ENCODE measurements at regions not wholly inside any gene's neighbourhood (a gene's known extent, or its start where the extent isn't known, plus 50 kb on each side); places are given as distances from the start of the nearest gene placed in this dataset.
A peak's percentile ranks its signal among the peaks of the same experiment; 100 is the strongest.

- Histone ChIP-seq H3K27me3 (peaks cover 0 to 25% (median 0%) of the 10 kb centered on the region in 4 donors), H3K4me1 (peaks cover 0 to 5% (median 0%) of the 10 kb centered on the region in 4 donors), H3K27ac (replicated peaks in 1 of 4) (no peak overlapping the region), H3K36me3 (no peaks in the 10 kb centered on the region), H3K9me3 (no peaks in the 10 kb centered on the region), H3K4me3 (no peak overlapping the region)
- no peak for DNase-seq (ENCODE audit: extremely low spot score)
- no peak for TF ChIP-seq POLR2AphosphoS5 (IDR thresholded peaks at IDR 0.05)
- TF ChIP-seq CTCF (IDR thresholded peaks at IDR 0.05) = no peak
- TF ChIP-seq POLR2A (IDR thresholded peaks at IDR 0.05; ENCODE audit: low read depth) = no peak
- TF ChIP-seq EP300 (IDR thresholded peaks at IDR 0.05) = no peak
- intact Hi-C loops (cut with DNase I) = loop anchor here (5.0 kb wide), 1 partner anchor 68 kb away; no protein-coding TSS in a partner anchor
- WGBS = 74% methylated on average over 10 of the region's 11 CpGs
Measured at GRCh38 chr10:69715156-69715898, 85.3 kb downstream of the FAM241B start.

DNA sequence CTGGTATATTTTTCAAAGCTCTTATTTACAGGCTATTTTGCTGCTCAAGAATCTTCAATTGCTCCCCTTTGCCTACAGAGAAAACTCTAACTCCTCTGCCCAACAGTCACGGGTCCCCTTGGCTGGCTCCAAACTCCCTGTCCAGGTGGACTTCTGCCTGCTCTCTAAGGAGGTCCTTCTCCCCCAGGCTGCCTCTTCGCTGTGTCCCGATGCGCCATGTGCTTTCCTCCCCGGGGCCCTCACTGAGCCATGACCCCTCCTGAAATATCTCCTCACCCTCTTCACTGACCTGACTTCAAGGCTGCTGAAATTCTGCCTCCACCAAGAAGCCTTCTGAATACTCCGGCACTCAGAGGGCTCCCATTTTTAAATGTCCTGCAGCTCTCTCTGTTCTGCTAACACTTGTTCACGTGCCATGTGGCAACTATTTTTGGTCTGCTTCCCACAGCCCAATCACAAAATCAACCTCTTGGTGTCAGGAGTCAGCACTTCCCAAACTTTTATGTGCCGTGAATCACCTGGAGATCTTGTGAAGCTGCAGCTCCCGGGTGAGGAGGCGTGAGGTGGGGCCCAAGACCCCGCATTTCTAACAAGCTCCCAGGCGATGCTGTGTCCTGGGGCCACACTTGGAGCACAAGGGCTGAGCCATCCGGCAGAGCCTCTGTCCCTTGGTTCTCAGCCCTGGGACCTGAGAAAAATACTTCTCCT, 85.7 kb upstream of the COL13A1 start:
- peaks cover 0 to 5% (median 0%) of the 10 kb centered on the region in 4 donors for H3K4me1 ChIP-seq
- H3K27ac ChIP-seq (replicated peaks in 1 of 4) = no peak overlapping the region
- H3K36me3 ChIP-seq = no peaks in the 10 kb centered on the region
- 79% methylated on average over 13 of the region's 13 CpGs for WGBS
- no peak overlapping the region for H3K4me3 ChIP-seq
- DNase-seq (ENCODE audit: extremely low spot score) = no peak
- H3K27me3 ChIP-seq = peaks cover 0 to 18% (median 0%) of the 10 kb centered on the region in 4 donors
- no peaks in the 10 kb centered on the region for H3K9me3 ChIP-seq
- intact Hi-C loops (cut with DNase I) = loop anchor here (5.0 kb wide), 1 partner anchor 69 kb away; no protein-coding TSS in a partner anchor
- TF ChIP-seq CTCF (IDR thresholded peaks at IDR 0.05) (no peak), EP300 (IDR thresholded peaks at IDR 0.05) (no peak), POLR2AphosphoS5 (IDR thresholded peaks at IDR 0.05) (no peak), POLR2A (IDR thresholded peaks at IDR 0.05; ENCODE audit: low read depth) (no peak)

GRCh38 chr10:69716711-69717560, 84.8 kb upstream of the COL13A1 start:
- DNase-seq (ENCODE audit: extremely low spot score) = no peak
- TF ChIP-seq CTCF (IDR thresholded peaks at IDR 0.05) (peak; percentile 47 to 63 (median 52)), POLR2AphosphoS5 (IDR thresholded peaks at IDR 0.05) (no peak), EP300 (IDR thresholded peaks at IDR 0.05) (no peak)
- Histone ChIP-seq H3K27me3 (peaks cover 0 to 23% (median 0%) of the 10 kb centered on the region in 4 donors), H3K36me3 (no peaks in the 10 kb centered on the region), H3K27ac (replicated peaks in 1 of 4) (no peak overlapping the region), H3K4me3 (no peak overlapping the region), H3K4me1 (peaks cover 0 to 10% (median 0%) of the 10 kb centered on the region in 4 donors), H3K9me3 (peaks cover 0 to 6% (median 0%) of the 10 kb centered on the region in 4 donors)
- 58% methylated on average over 13 of the region's 19 CpGs for WGBS
- intact Hi-C loops (cut with DNase I) = loop anchor here (5.0 kb wide), 1 partner anchor 70 kb away; no protein-coding TSS in a partner anchor

GRCh38 chr10:69718951-69719350, 82.8 kb upstream of the COL13A1 start:
- H3K36me3 ChIP-seq = no peaks in the 10 kb centered on the region
- TF ChIP-seq EP300 (IDR thresholded peaks at IDR 0.05) (no peak), POLR2AphosphoS5 (IDR thresholded peaks at IDR 0.05) (no peak), CTCF (IDR thresholded peaks at IDR 0.05) (no peak), POLR2A (IDR thresholded peaks at IDR 0.05; ENCODE audit: low read depth) (no peak)
- intact Hi-C loops (cut with DNase I) = loop anchor here (5.0 kb wide), 1 partner anchor 72 kb away; no protein-coding TSS in a partner anchor
- peaks cover 0 to 6% (median 0%) of the 10 kb centered on the region in 4 donors for H3K9me3 ChIP-seq
- H3K27me3 ChIP-seq = peaks cover 0 to 17% (median 0%) of the 10 kb centered on the region in 4 donors
- H3K4me3 ChIP-seq = no peak overlapping the region
- H3K27ac ChIP-seq (replicated peaks in 1 of 4) = no peak overlapping the region
- 77% methylated on average over 4 of the region's 4 CpGs for WGBS
- peaks cover 0 to 14% (median 0%) of the 10 kb centered on the region in 4 donors for H3K4me1 ChIP-seq
- no peak for DNase-seq (ENCODE audit: extremely low spot score)
